Panc1 (cell line): ENCODE measurements at regions not wholly inside any gene's neighbourhood (a gene's known extent, or its start where the extent isn't known, plus 50 kb on each side); places are given as distances from the start of the nearest gene placed in this dataset.

Experiments
- ATAC-seq: fragments of 200-7000 bp; cut with Tn5 transposase; 2 replicates; pipeline ENCODE4 v1.9.1; 2020; ENCODE audit warnings: mild to moderate bottlenecking, moderate library complexity
- BruUV-seq: library from RNA; stranded (reverse); fragments of 400-500 nt; replicated peaks from 2 replicates; lab custom pipeline; 2021; lab: Mats Ljungman, UMichigan
- CTCF ChIA-PET: fragments of 300-600 bp; sonication (Branson Sonifier 250); formaldehyde crosslinking; loops from one replicate; lab custom pipeline; 2022; ENCODE audit warnings: antibody characterized with exemption; lab: Charles Lee
- POLR2A ChIA-PET: fragments of 300-600 bp; sonication (Branson Sonifier 250); formaldehyde crosslinking; loops from one replicate; lab custom pipeline; 2022; ENCODE audit warnings: antibody characterized with exemption; lab: Charles Lee
- DNase-seq: peaks from one replicate; pipeline ENCODE4 v3.0.0-alpha.2; 2010; ENCODE audit warnings: low read depth, low spot score
- H3K27ac ChIP-seq: 2 replicates; pipeline ENCODE4 v1.5.1; 2011; ENCODE audit warnings: mild to moderate bottlenecking, low read length, inconsistent platforms
- H3K27me3 ChIP-seq: fragments of 200-500 bp; sonication (Bioruptor generic); 2 replicates; pipeline ENCODE4 v1.6.0; 2014; ENCODE audit warnings: low read length, inconsistent platforms; ENCODE audit not compliant: control insufficient read depth, insufficient read depth
- H3K36me3 ChIP-seq: fragments of 200-500 bp; sonication (Bioruptor generic); 2 replicates; pipeline ENCODE4 v1.5.1; 2014; ENCODE audit warnings: inconsistent platforms, mild to moderate bottlenecking, low read length, moderate library complexity; ENCODE audit not compliant: control insufficient read depth, insufficient read depth
- H3K4me1 ChIP-seq: 2 replicates; pipeline ENCODE4 v1.5.1; 2011; ENCODE audit warnings: inconsistent platforms, mild to moderate bottlenecking, low read length, moderate library complexity; ENCODE audit not compliant: control insufficient read depth, insufficient read depth
- H3K4me3 ChIP-seq, 2 experiments: 2 replicates each; pipeline ENCODE4 v1.5.1; 2011 to 2012; ENCODE audit warnings: low read depth in 2 of 2, low read length in 2 of 2, mild to moderate bottlenecking in 2 of 2, inconsistent platforms in 1 of 2, moderate library complexity in 1 of 2
- H3K9me3 ChIP-seq: fragments of 200-500 bp; sonication (Bioruptor generic); 2 replicates; pipeline ENCODE4 v1.5.1; 2014; ENCODE audit warnings: low read depth, mild to moderate bottlenecking, inconsistent platforms, low read length, moderate library complexity; ENCODE audit not compliant: control insufficient read depth, insufficient read depth
- POLR2AphosphoS5 ChIP-seq: IDR thresholded peaks from 2 replicates; pipeline ENCODE4 v1.6.1; 2012; ENCODE audit warnings: mild to moderate bottlenecking, low read depth, low read length, moderate library complexity
- SIN3A ChIP-seq: IDR thresholded peaks from 2 replicates; pipeline ENCODE4 v1.6.1; 2012; ENCODE audit warnings: low read depth, mild to moderate bottlenecking, low read length, moderate library complexity, borderline replicate concordance; ENCODE audit not compliant: insufficient read depth
- TCF7L2 ChIP-seq: IDR thresholded peaks from 2 replicates; pipeline ENCODE4 v1.6.1; 2011; ENCODE audit warnings: mild to moderate bottlenecking, low read depth, low read length, inconsistent platforms
- in situ Hi-C: cut with HindIII; loops from 2 replicates; pipeline ENCODE4 v1.10.0; 2016; ENCODE audit warnings: low sequenced_read_pairs, low pct_unique_long_range_greater_than_20kb
- intact Hi-C: fragments of 100-400 bp; cut with micrococcal nuclease; formaldehyde crosslinking; loops from one replicate; pipeline ENCODE4 v1.10.0; 2022; ENCODE audit not compliant: unreplicated experiment
- TF ChIP-seq, protein P1 (sequence below): fragments of 450-650 bp; IDR thresholded peaks from 2 replicates; pipeline ENCODE4 v1.5.1; 2017; ENCODE audit warnings: mild to moderate bottlenecking
- TF ChIP-seq, protein P2 (sequence below), 2 experiments: IDR thresholded peaks; 2 replicates each; pipeline ENCODE4 v1.6.1; 2011 to 2012; ENCODE audit warnings: low read depth in 2 of 2, control low read depth in 1 of 2, low read length in 1 of 2, mild to moderate bottlenecking in 1 of 2, moderate library complexity in 1 of 2; ENCODE audit not compliant: insufficient read depth in 1 of 2

DNA sequence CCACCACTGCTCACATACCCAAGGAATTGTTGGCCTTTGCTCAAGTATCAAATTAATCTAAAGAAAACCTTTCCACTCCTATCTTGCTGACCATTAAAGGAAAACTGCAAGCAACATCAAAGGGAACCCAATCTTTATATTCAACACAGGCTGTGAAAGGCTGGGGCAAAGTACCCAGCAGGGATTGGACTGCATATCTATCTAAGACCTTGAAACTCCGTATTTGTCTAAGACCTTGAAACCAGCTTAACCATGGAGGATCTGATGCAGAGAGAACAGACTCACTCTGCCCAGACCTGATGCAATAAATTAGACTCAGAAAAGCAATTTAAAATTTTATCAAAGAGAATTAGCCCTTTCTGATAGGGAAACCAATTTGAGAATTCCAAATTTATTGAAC is 102.2 kb downstream of the DIO2 start:
- TF ChIP-seq TCF7L2, result no peak
- TF ChIP-seq POLR2AphosphoS5, result no peak
- no peak for TF ChIP-seq SIN3A
- TF ChIP-seq, protein P1, sequence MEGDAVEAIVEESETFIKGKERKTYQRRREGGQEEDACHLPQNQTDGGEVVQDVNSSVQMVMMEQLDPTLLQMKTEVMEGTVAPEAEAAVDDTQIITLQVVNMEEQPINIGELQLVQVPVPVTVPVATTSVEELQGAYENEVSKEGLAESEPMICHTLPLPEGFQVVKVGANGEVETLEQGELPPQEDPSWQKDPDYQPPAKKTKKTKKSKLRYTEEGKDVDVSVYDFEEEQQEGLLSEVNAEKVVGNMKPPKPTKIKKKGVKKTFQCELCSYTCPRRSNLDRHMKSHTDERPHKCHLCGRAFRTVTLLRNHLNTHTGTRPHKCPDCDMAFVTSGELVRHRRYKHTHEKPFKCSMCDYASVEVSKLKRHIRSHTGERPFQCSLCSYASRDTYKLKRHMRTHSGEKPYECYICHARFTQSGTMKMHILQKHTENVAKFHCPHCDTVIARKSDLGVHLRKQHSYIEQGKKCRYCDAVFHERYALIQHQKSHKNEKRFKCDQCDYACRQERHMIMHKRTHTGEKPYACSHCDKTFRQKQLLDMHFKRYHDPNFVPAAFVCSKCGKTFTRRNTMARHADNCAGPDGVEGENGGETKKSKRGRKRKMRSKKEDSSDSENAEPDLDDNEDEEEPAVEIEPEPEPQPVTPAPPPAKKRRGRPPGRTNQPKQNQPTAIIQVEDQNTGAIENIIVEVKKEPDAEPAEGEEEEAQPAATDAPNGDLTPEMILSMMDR, result no peak
- TF ChIP-seq, protein P2, sequence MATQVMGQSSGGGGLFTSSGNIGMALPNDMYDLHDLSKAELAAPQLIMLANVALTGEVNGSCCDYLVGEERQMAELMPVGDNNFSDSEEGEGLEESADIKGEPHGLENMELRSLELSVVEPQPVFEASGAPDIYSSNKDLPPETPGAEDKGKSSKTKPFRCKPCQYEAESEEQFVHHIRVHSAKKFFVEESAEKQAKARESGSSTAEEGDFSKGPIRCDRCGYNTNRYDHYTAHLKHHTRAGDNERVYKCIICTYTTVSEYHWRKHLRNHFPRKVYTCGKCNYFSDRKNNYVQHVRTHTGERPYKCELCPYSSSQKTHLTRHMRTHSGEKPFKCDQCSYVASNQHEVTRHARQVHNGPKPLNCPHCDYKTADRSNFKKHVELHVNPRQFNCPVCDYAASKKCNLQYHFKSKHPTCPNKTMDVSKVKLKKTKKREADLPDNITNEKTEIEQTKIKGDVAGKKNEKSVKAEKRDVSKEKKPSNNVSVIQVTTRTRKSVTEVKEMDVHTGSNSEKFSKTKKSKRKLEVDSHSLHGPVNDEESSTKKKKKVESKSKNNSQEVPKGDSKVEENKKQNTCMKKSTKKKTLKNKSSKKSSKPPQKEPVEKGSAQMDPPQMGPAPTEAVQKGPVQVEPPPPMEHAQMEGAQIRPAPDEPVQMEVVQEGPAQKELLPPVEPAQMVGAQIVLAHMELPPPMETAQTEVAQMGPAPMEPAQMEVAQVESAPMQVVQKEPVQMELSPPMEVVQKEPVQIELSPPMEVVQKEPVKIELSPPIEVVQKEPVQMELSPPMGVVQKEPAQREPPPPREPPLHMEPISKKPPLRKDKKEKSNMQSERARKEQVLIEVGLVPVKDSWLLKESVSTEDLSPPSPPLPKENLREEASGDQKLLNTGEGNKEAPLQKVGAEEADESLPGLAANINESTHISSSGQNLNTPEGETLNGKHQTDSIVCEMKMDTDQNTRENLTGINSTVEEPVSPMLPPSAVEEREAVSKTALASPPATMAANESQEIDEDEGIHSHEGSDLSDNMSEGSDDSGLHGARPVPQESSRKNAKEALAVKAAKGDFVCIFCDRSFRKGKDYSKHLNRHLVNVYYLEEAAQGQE (IDR thresholded peaks at IDR 0.05; ENCODE audit: insufficient read depth in 1 of 2, low read depth in 2 of 2, low read length in 1 of 2), result no peak
- DNase-seq (no peak), ATAC-seq (no peak)
- Histone ChIP-seq H3K27me3 (no peaks in the 10 kb centered on the region), H3K36me3 (no peaks in the 10 kb centered on the region), H3K9me3 (no peaks in the 10 kb centered on the region), H3K27ac (no peak overlapping the region), H3K4me3 (no peak overlapping the region), H3K4me1 (no peaks in the 10 kb centered on the region)
- CTCF ChIA-PET, result no interaction called here
- in situ Hi-C loops (no loop called here), intact Hi-C loops (no loop called here)
- POLR2A ChIA-PET, result no interaction called here
- BruUV-seq, result no TSS peak

DNA sequence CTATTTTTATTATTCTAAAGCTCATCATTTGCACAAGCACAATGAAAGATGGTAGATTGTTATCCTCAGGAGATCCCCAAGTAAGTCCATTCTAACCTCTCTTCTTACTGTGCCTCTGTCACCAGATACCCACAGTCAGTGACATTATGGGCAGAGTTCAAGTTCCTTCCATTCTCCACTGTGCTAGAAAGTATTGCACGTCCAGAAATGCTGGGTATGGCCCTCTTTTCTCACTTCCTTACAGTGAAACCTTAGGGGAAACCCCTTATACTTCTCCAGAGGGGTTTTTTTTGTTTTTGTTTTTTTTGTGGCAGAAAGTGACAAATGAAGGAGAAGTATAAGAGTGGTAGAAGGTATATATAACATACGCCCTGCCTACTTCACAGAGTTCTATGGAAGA is 102.9 kb downstream of the DIO2 start:
- no peak for DNase-seq
- Histone ChIP-seq H3K4me3 (no peak overlapping the region), H3K27ac (no peak overlapping the region), H3K36me3 (no peaks in the 10 kb centered on the region), H3K4me1 (no peaks in the 10 kb centered on the region), H3K9me3 (no peaks in the 10 kb centered on the region), H3K27me3 (no peaks in the 10 kb centered on the region)
- in situ Hi-C loops (no loop called here), intact Hi-C loops (no loop called here)
- TF ChIP-seq SIN3A (no peak), POLR2AphosphoS5 (no peak), TCF7L2 (no peak)
- TF ChIP-seq, protein P1, result no peak
- TF ChIP-seq, protein P2 (IDR thresholded peaks at IDR 0.05; ENCODE audit: insufficient read depth in 1 of 2, low read depth in 2 of 2, low read length in 1 of 2), result no peak
- ChIA-PET CTCF (no interaction called here), POLR2A (no interaction called here)
- no peak for ATAC-seq
- BruUV-seq, result no TSS peak
